ENCODE measurements at regions not wholly inside any gene's neighbourhood (a gene's known extent, or its start where the extent isn't known, plus 50 kb on each side); places are given as distances from the start of the nearest gene placed in this dataset.

- no peak for DNase-seq (ENCODE audit: low read depth)
These were observed 61.9 kb upstream of the CIBAR2 start for GRCh38 chr16:85173981-85174751.

GRCh38 chr16:85174871-85175723 lies 62.8 kb upstream of the CIBAR2 start:
- no peak for DNase-seq (ENCODE audit: low read depth)

- no peak for DNase-seq (ENCODE audit: low read depth)
These were observed 63.5 kb upstream of the CIBAR2 start for GRCh38 chr16:85175724-85176233.

DNA sequence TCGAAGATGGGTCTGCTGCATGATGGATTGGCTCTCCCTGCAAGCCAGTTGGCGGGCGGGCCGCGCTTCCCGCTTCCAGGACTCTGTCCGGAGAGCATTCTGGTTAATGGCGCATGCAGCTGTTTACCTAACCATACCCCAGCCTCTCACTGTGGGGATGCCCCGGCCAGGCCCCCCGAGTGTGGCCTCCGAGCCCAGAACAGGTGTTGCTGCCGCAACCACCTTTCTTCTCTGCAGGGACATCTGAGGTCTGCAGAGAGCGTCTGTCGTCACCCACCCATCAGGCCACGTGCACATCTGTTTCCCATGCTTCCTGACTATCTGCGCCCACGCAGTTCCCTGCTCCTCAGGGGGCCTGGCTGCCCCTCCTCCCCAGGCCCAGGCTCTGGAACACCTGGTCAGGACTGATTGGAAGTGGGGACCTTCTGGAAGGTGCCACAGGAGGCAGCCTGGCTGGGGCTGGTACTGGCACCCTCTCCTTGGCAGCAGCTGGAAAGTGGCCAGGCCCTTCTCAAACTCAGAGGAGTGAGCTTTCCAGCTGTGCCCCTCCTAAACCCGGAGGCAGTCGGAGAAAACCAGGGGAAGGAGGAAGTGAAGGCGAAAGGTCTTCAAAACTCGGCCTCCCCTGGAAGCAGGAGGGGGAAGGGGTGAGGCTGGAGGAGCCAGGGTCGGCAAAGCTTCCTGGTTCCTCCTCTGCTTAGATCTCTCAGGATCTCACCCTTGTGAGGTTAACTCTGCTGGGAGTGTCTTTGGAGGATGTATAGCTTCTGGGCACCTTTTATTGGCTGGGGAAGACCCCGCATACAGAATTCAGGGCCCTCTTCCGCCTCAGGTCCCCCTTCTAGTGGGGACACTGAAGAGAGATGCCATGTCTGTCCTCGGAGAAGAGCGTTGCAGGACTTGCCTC lies 64.5 kb upstream of the CIBAR2 start:
- peak; percentile 56 for DNase-seq (ENCODE audit: low read depth)

- DNase-seq (ENCODE audit: low read depth): no peak
These were observed 65.2 kb upstream of the CIBAR2 start for GRCh38 chr16:85177448-85177846.

- DNase-seq (ENCODE audit: low read depth): no peak
These were observed 65.8 kb upstream of the CIBAR2 start for GRCh38 chr16:85178006-85178591.

DNA sequence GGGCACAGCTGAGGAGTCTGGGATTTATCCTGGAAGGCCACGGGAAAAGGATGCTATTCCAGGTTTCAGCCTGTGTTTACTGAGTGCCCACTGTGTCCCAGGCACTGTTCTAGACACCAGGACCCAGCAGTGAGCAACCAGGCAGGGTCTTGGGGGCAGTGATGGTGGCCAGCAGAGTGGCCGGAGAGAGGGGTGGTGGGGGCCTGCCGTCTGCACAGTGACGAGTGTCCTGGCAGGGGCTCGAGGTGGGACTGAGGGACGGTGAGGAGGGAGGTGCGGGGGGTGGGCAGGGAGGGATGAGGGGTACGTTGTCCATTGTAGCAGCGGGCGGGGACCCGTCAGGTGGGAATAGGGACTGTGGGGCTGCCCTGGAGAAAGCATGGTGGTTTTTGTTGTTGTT lies 66.3 kb upstream of the CIBAR2 start:
- DNase-seq (ENCODE audit: low read depth): no peak

GRCh38 chr16:85179344-85180046 lies 67.2 kb upstream of the CIBAR2 start:
- DNase-seq (ENCODE audit: low read depth): no peak

DNA sequence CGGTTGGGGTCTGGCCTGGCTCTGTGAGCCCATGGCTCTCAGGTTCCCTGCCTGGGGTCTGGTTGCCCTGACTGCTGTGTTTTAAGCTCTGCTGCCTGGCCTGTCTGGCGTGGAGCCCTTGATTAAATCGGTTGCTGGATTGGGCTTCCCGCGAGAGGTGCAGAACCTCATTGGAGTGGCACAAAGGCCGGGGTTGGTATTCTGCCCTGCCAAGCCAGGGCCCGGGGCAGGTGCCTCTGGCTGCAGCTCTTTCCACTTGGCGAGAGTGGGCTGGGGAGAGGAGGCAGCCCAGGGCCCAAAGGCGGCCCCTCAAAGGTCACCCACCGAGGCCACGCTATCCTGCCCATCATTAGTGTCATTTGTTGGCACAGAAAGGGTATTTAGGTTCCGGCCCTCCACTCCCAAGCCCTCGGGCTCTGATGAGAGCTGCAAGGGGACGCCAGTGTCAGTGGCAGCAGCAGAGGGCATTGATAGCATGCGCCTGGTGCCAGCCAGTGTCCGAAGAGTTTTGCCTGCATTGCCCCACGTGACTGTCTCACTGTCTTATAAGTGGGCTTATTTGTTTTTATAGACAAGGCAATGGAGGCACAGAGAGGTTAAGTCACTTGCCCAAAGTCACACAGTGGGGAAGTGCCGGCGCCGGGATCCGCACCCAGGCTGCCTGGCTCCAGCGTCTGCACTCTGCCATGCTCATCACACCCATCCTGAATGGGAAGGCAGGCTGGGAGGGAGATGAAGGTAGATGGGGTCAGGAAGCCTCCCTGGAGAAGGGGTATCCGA lies 68.0 kb upstream of the CIBAR2 start:
- DNase-seq (ENCODE audit: low read depth): no peak

- no peak for DNase-seq (ENCODE audit: low read depth)
These were observed 68.8 kb upstream of the CIBAR2 start for GRCh38 chr16:85180827-85181738.

DNA sequence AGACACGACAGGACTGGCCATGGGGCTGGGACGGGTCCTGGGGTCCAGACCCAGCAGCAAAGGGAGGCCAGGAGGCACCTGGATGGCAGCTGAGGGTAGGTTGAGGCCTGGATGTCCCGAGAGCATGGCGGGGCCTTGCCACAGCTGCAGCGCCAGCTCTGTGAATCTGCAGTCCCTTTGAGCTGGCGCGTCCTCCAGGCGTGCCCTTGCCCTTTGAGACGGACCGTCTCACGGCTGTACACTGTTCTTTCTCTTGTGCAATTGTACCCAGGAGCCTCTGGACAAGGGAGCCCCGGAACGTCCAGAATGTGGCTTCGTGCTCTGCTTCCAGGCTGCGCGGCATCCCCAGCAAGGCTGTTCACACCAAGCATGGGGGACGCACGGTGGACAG lies 69.5 kb upstream of the CIBAR2 start:
- no peak for DNase-seq (ENCODE audit: low read depth)

DNA sequence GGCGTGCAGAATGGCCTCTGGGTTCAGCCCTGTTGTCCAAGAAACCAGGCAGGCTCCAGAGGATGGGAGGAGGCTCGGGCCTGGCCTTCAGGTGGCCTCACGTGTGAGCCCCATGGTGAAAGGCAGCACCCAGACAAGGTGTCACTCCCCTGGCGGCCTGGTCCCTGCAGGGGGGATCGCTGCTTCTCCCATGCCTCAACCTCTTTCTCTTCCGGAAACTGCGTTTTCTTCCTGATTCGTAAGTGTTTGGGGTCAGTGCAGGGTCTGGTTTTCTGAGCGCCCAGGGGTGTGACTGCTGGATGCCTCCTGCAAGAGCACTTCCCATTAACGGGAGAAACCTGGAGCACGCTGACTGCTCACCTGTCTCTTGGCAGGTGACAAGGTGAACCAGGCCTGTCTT lies 70.0 kb upstream of the CIBAR2 start:
- no peak for DNase-seq (ENCODE audit: low read depth)

DNA sequence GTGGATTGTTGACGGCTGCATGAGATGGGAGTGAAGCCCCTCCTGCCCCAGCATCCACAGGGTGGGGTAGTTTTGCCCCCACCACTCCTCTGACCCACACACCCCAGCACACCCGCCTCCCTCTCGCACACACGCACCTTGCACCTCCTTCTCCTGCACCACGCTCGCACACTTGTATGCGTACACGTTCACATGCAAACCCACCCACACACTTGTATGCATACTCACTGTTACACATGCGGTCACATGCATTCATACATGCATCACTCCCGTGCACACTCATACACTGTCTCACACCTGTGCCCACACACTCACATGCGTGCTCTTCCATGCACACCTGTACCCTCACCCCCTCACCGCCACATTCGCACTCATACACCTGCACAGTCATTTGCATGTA lies 70.5 kb upstream of the CIBAR2 start:
- no peak for DNase-seq (ENCODE audit: low read depth)

- DNase-seq (ENCODE audit: low read depth): no peak
These were observed 71.3 kb upstream of the CIBAR2 start for GRCh38 chr16:85183564-85183963.

DNA sequence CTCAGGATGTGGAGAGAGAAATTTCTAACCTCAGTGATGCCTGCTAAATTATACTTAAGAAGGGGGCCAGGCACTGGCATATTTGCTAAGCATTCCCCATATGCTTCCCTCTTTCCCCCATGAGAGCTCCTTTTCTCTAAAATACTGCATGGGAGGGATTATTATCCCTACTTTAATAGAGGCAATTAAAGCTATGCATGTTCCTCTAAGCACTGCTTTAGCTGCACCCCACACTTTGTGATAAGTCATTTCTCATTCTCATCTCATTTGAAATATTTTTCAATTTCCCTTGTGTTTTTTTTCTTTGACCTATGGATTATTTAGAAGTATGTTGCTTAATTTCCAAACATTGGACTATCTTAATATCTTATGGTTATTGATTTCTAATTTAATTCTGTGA lies 72.1 kb upstream of the CIBAR2 start:
- DNase-seq (ENCODE audit: low read depth): no peak

GRCh38 chr16:85185303-85186100 lies 73.2 kb upstream of the CIBAR2 start:
- DNase-seq (ENCODE audit: low read depth): no peak

DNA sequence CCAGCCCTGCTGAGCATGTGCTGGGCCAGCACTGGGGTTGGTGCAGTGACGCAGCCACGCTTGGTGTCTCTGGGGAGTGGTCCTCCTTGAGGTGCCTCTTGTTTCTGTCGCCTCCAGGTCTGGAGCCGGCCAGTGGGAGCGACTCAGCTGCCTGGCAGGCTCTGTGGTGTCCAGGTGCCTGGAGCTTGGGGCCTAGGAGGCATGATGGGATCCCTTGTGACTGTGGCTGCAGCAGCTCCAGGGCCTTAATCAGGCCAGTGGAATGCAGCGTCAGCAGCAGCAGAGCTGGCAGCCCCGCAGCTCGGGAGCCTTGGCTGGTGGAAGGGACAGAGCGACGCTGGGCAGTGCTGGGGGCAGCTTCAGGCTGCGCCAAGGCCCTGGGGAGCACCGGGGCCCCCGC lies 74.7 kb upstream of the CIBAR2 start:
- no peak for DNase-seq (ENCODE audit: low read depth)

- DNase-seq (ENCODE audit: low read depth): no peak
These were observed 75.2 kb upstream of the CIBAR2 start for GRCh38 chr16:85187447-85187846.
